Smooth muscle cell (in vitro differentiated cells): ENCODE measurements at regions not wholly inside any gene's neighbourhood (a gene's known extent, or its start where the extent isn't known, plus 50 kb on each side); places are given as distances from the start of the nearest gene placed in this dataset.

ENCODE experiments used
- DNase-seq: peaks from one replicate; lab custom pipeline; 2025; ENCODE audit not compliant: unreplicated experiment; lab: John Stamatoyannopoulos, UW
- H2AFZ ChIP-seq: fragments of 200-600 bp; sonication (generic); 2 replicates; pipeline ENCODE4 v1.6.0; 2016; ENCODE audit warnings: antibody characterized with exemption, low read depth, mild to moderate bottlenecking
- H3F3A ChIP-seq: fragments of 200-600 bp; sonication (generic); 2 replicates; pipeline ENCODE4 v1.6.0; 2017; ENCODE audit warnings: antibody characterized with exemption, low read depth
- H3K27ac ChIP-seq: fragments of 200-600 bp; sonication (generic); 2 replicates; pipeline ENCODE4 v1.5.1; 2016; ENCODE audit warnings: low read depth, mild to moderate bottlenecking
- H3K27me3 ChIP-seq: fragments of 200-600 bp; sonication (generic); 2 replicates; pipeline ENCODE4 v1.6.1; 2016; ENCODE audit warnings: low read depth, mild to moderate bottlenecking
- H3K36me3 ChIP-seq: fragments of 200-600 bp; sonication (generic); 2 replicates; pipeline ENCODE4 v1.5.1; 2016; ENCODE audit warnings: low read depth
- H3K4me1 ChIP-seq: fragments of 200-600 bp; sonication (generic); 2 replicates; pipeline ENCODE4 v1.5.1; 2016; ENCODE audit warnings: low read depth
- H3K4me2 ChIP-seq: fragments of 200-600 bp; sonication (generic); 2 replicates; pipeline ENCODE4 v1.6.0; 2016; ENCODE audit warnings: mild to moderate bottlenecking
- H3K4me3 ChIP-seq: fragments of 200-600 bp; sonication (generic); 2 replicates; pipeline ENCODE4 v1.5.1; 2016; ENCODE audit warnings: mild to moderate bottlenecking
- H3K79me2 ChIP-seq: fragments of 200-600 bp; sonication (generic); 2 replicates; pipeline ENCODE4 v1.6.0; 2016; ENCODE audit warnings: low read depth, mild to moderate bottlenecking
- H3K9ac ChIP-seq: fragments of 200-600 bp; sonication (generic); 2 replicates; pipeline ENCODE4 v1.6.0; 2016; ENCODE audit warnings: low read depth
- H3K9me3 ChIP-seq: fragments of 200-600 bp; sonication (generic); replicated peaks from 2 replicates; pipeline ENCODE4 v1.5.1; 2016; ENCODE audit warnings: low read depth
- H4K20me1 ChIP-seq: fragments of 200-600 bp; sonication (generic); 2 replicates; pipeline ENCODE4 v1.6.0; 2016; ENCODE audit warnings: low read depth
- WGBS: methylation state at CpG from one replicate; pipeline ENCODE4 v1.1.7; 2016; ENCODE audit warnings: low lambda C conversion rate; 5-methylcytosine and 5-hydroxymethylcytosine counted together
- TF ChIP-seq, protein P1 (sequence below): fragments of 200-600 bp; sonication (generic); IDR thresholded peaks from 2 replicates; pipeline ENCODE4 v1.5.1; 2017; ENCODE audit warnings: borderline replicate concordance, mild to moderate bottlenecking, antibody characterized with exemption; ENCODE audit not compliant: insufficient read depth, poor library complexity, severe bottlenecking

DNA sequence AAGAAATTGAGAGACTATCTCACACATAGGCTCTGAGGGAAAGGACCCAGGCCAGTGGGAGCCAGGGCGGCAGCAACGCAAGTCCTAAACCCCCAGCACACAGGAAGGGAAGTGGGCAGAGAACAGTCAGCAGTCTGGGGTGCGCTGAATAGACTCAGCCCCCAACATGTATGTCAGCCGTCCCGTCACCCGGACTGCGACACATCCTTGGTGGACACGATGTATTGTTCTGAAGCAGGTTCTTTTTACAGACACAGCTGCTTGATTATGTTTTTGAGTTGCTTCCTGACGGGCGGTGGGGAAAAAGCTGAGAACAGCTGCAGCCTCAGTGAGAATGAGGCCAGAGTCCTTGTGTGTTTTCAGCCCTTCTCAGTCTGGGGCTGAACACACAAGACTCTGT, 64.1 kb upstream of the CXCL14 start:
- H3K36me3 ChIP-seq: no peaks in the 10 kb centered on the region
- no peak overlapping the region for H3K4me3 ChIP-seq
- H3K9ac ChIP-seq: no peak overlapping the region
- TF ChIP-seq, protein P1, sequence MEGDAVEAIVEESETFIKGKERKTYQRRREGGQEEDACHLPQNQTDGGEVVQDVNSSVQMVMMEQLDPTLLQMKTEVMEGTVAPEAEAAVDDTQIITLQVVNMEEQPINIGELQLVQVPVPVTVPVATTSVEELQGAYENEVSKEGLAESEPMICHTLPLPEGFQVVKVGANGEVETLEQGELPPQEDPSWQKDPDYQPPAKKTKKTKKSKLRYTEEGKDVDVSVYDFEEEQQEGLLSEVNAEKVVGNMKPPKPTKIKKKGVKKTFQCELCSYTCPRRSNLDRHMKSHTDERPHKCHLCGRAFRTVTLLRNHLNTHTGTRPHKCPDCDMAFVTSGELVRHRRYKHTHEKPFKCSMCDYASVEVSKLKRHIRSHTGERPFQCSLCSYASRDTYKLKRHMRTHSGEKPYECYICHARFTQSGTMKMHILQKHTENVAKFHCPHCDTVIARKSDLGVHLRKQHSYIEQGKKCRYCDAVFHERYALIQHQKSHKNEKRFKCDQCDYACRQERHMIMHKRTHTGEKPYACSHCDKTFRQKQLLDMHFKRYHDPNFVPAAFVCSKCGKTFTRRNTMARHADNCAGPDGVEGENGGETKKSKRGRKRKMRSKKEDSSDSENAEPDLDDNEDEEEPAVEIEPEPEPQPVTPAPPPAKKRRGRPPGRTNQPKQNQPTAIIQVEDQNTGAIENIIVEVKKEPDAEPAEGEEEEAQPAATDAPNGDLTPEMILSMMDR: no peak
- no peak overlapping the region for H3K27ac ChIP-seq
- peaks cover 21% of the 10 kb centered on the region for H3F3A ChIP-seq
- no peaks in the 10 kb centered on the region for H3K9me3 ChIP-seq
- 95% methylated on average over 10 of the region's 10 CpGs for WGBS
- H3K27me3 ChIP-seq: no peaks in the 10 kb centered on the region
- H4K20me1 ChIP-seq: no peaks in the 10 kb centered on the region
- no peaks in the 10 kb centered on the region for H3K79me2 ChIP-seq
- no peak for DNase-seq
- H2AFZ ChIP-seq: no peak overlapping the region
- no peak overlapping the region for H3K4me2 ChIP-seq
- H3K4me1 ChIP-seq: peaks cover 4% of the 10 kb centered on the region

DNA sequence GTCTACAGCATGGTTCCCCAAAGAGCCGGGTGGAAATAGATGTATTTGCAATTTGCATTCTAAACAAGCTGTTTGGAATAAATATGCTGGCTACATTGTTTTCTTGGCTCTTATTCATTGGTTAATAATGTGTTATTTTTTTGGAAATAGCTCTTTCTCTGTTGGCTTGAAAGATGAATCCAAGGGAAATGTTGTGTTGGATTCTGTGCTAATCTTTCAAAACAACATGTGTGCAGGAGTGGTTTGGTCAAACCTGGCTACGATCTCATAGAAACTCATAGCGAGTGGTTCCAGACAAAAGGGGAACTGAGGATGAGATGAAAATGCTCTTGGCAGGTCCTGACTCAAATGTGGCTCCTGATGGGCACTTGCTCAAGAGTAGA, 63.7 kb upstream of the CXCL14 start:
- Histone ChIP-seq H3K4me3 (no peak overlapping the region), H3K9ac (no peak overlapping the region), H3K79me2 (no peaks in the 10 kb centered on the region), H3K27me3 (no peaks in the 10 kb centered on the region), H3K4me2 (no peak overlapping the region), H3K4me1 (peaks cover 4% of the 10 kb centered on the region), H2AFZ (no peak overlapping the region), H3K9me3 (no peaks in the 10 kb centered on the region), H3K27ac (no peak overlapping the region), H3K36me3 (no peaks in the 10 kb centered on the region), H4K20me1 (no peaks in the 10 kb centered on the region), H3F3A (peaks cover 21% of the 10 kb centered on the region)
- DNase-seq: no peak
- TF ChIP-seq, protein P1: no peak
- 97% methylated on average over 3 of the region's 3 CpGs for WGBS

DNA sequence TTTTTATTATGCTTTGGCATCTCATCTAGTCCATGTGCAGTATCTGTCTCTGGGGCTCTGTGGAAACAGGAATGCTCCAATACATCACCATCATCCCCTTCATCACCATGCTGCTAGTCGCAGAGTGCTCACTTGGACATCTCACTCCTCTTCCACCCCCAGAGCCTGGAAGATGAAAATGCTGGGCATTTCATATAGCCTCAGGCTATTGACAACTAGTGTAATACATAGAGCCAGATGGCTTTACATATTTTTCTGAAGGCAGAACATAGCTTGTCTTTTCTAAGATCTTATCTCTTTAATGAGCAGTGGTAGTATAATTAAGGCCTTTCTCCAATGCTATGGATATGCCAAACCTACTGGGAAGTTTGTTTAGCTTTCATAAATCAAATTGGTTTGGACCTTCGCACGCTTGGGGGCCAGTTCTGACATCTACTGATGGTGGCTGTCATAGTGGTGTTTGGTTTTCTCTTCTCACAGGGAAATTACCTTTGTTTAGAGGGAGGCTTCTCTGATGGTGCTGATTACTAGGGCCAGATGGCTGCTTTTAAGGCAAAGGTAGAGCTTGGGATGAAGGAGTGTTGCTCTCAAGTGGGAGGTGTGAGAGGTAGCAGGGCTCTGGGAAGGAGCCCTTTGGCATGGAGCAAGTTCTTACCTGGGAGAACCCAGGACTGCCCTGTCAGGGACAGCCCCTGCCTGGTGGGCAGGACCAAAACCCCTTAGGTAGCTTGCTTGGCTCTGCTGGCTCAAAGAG, 63.1 kb upstream of the CXCL14 start:
- H3K4me1 ChIP-seq: peaks cover 4% of the 10 kb centered on the region
- H3K9me3 ChIP-seq: no peaks in the 10 kb centered on the region
- no peaks in the 10 kb centered on the region for H4K20me1 ChIP-seq
- H3K4me3 ChIP-seq: no peak overlapping the region
- no peaks in the 10 kb centered on the region for H3K36me3 ChIP-seq
- WGBS: 65% methylated on average over 3 of the region's 3 CpGs
- no peak overlapping the region for H3K27ac ChIP-seq
- no peak overlapping the region for H3K9ac ChIP-seq
- peaks cover 21% of the 10 kb centered on the region for H3F3A ChIP-seq
- no peak overlapping the region for H3K4me2 ChIP-seq
- no peaks in the 10 kb centered on the region for H3K27me3 ChIP-seq
- TF ChIP-seq, protein P1: no peak
- H3K79me2 ChIP-seq: no peaks in the 10 kb centered on the region
- no peak for DNase-seq
- H2AFZ ChIP-seq: no peak overlapping the region

DNA sequence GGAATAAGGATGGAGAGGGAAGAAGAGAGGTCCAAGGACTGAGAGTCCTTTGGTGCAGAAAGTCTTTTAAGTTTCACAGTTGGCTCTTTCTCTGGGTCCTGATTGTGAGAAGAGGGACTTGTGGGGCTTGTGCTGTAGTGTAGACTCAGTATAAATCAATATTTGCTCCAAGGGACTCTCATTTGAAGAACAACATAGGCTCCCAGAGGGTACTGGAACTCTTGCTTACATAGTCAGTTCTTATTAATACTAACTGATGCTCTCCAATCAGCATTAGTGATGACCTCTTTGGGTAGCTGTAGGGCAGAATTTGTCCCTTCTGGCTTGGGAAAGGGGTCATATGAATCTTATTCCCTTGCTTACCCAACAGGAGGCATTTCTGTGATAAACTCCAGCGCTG, 62.5 kb upstream of the CXCL14 start:
- DNase-seq: no peak
- H3K27me3 ChIP-seq: no peaks in the 10 kb centered on the region
- peaks cover 21% of the 10 kb centered on the region for H3F3A ChIP-seq
- peaks cover 4% of the 10 kb centered on the region for H3K4me1 ChIP-seq
- H4K20me1 ChIP-seq: no peaks in the 10 kb centered on the region
- no peak overlapping the region for H3K9ac ChIP-seq
- H3K36me3 ChIP-seq: no peaks in the 10 kb centered on the region
- no peaks in the 10 kb centered on the region for H3K79me2 ChIP-seq
- H3K4me2 ChIP-seq: no peak overlapping the region
- no peak overlapping the region for H3K27ac ChIP-seq
- 55% methylated on average over 1 of the region's 1 CpG for WGBS
- H3K9me3 ChIP-seq: no peaks in the 10 kb centered on the region
- H2AFZ ChIP-seq: no peak overlapping the region
- TF ChIP-seq, protein P1: no peak
- no peak overlapping the region for H3K4me3 ChIP-seq
